Stimulated activated CD4-positive, alpha-beta T cell treated with anti-CD3 and anti-CD28 coated beads, Interleukin-1b, Interleukin-23, amount 100 ng/mL, for 24 hours (primary cell): ENCODE measurements at regions not wholly inside any gene's neighbourhood (a gene's known extent, or its start where the extent isn't known, plus 50 kb on each side); places are given as distances from the start of the nearest gene placed in this dataset.
"Not testable (repeated sequence)": the region's sequence is repeated elsewhere in the genome, so short reads cannot be mapped to it uniquely, and the experiment has no call there.

Experiments used
- DNase-seq, 4 experiments: peaks; one replicate each; pipeline ENCODE4 v3.0.0-alpha.2; 2020; ENCODE audit warnings: low read depth in 4 of 4, low spot score in 1 of 4

GRCh38 chr3:152768478-152768877 lies 66.5 kb upstream of the P2RY1 start:
- no peak for DNase-seq

- DNase-seq = no peak
Observed at GRCh38 chr3:152769523-152769922, 65.4 kb upstream of the P2RY1 start.

GRCh38 chr3:152770296-152770695 lies 64.6 kb upstream of the P2RY1 start:
- DNase-seq = no peak

GRCh38 chr3:152771120-152771519 lies 63.8 kb upstream of the P2RY1 start:
- no peak for DNase-seq

- DNase-seq = no peak
Observed at GRCh38 chr3:152772674-152773225, 62.2 kb upstream of the P2RY1 start.

GRCh38 chr3:152773633-152774032 lies 61.3 kb upstream of the P2RY1 start:
- DNase-seq = no peak

- not testable (repeated sequence) for DNase-seq
Observed at GRCh38 chr3:152774230-152774629, 60.7 kb upstream of the P2RY1 start.

GRCh38 chr3:152778022-152778421 lies 56.9 kb upstream of the P2RY1 start:
- DNase-seq = no peak

- no peak for DNase-seq
Observed at GRCh38 chr3:152779653-152780052, 55.3 kb upstream of the P2RY1 start.

- no peak for DNase-seq
Observed at GRCh38 chr3:152780553-152780952, 54.4 kb upstream of the P2RY1 start.

- DNase-seq = no peak
Observed at GRCh38 chr3:152785051-152785450, 49.9 kb upstream of the P2RY1 start.
